PC-3 (cell line): ENCODE measurements at regions not wholly inside any gene's neighbourhood (a gene's known extent, or its start where the extent isn't known, plus 50 kb on each side); places are given as distances from the start of the nearest gene placed in this dataset.

Source experiments
- ATAC-seq: fragments of 200-7000 bp; cut with Tn5 transposase; 2 replicates; pipeline ENCODE4 v1.9.1; 2020; ENCODE audit warnings: mild to moderate bottlenecking, moderate library complexity
- BruUV-seq: library from RNA; stranded (reverse); fragments of 400-500 nt; replicated peaks from 2 replicates; lab custom pipeline; 2021; lab: Mats Ljungman, UMichigan
- CTCF ChIA-PET: fragments of 300-600 bp; sonication (Branson Sonifier 250); formaldehyde crosslinking; loops from one replicate; lab custom pipeline; 2022; ENCODE audit warnings: antibody characterized with exemption; lab: Charles Lee
- POLR2A ChIA-PET: fragments of 300-600 bp; sonication (Branson Sonifier 250); formaldehyde crosslinking; loops from one replicate; lab custom pipeline; 2022; ENCODE audit warnings: antibody characterized with exemption; ENCODE audit not compliant: unreplicated experiment; lab: Charles Lee
- DNase-seq: peaks from one replicate; pipeline ENCODE4 v3.0.0-alpha.2; 2015
- H2AFZ ChIP-seq: fragments of 300-600 bp; sonication (generic); 2 replicates; pipeline ENCODE4 v1.6.0; 2016; ENCODE audit warnings: antibody characterized with exemption, low read length
- H3F3A ChIP-seq: fragments of 300-600 bp; sonication (generic); one replicate; pipeline ENCODE4 v1.6.0; 2017; ENCODE audit warnings: antibody characterized with exemption, low read length, control low read depth, mild to moderate bottlenecking; ENCODE audit not compliant: unreplicated experiment
- H3K27ac ChIP-seq: fragments of 300-600 bp; sonication (generic); 2 replicates; pipeline ENCODE4 v1.5.1; 2016; ENCODE audit warnings: mild to moderate bottlenecking, low read length
- H3K27me3 ChIP-seq: fragments of 300-600 bp; sonication (generic); 2 replicates; pipeline ENCODE4 v1.6.1; 2016; ENCODE audit warnings: low read length, mixed read lengths
- H3K36me3 ChIP-seq: fragments of 300-600 bp; sonication (generic); 2 replicates; pipeline ENCODE4 v1.6.1; 2016; ENCODE audit warnings: low read depth, mixed run types, low read length, mixed read lengths
- H3K4me1 ChIP-seq: fragments of 300-600 bp; sonication (generic); 2 replicates; pipeline ENCODE4 v1.5.1; 2016; ENCODE audit warnings: low read length; ENCODE audit not compliant: insufficient read depth
- H3K4me2 ChIP-seq: fragments of 300-600 bp; sonication (generic); 2 replicates; pipeline ENCODE4 v1.6.0; 2016; ENCODE audit warnings: low read length
- H3K4me3 ChIP-seq: fragments of 300-600 bp; sonication (generic); 2 replicates; pipeline ENCODE4 v1.5.1; 2016; ENCODE audit warnings: mild to moderate bottlenecking, low read length, mixed read lengths
- H3K79me2 ChIP-seq: fragments of 300-600 bp; sonication (generic); 2 replicates; pipeline ENCODE4 v1.6.1; 2017; ENCODE audit warnings: low read length, mixed read lengths
- H3K9ac ChIP-seq: fragments of 300-600 bp; sonication (generic); 2 replicates; pipeline ENCODE4 v1.6.0; 2016; ENCODE audit warnings: mild to moderate bottlenecking, low read length
- H3K9me2 ChIP-seq: fragments of 300-600 bp; sonication (generic); replicated peaks from 2 replicates; pipeline ENCODE4 v1.6.1; 2016; ENCODE audit warnings: mixed run types, low read length, mixed read lengths
- H3K9me3 ChIP-seq: fragments of 300-600 bp; sonication (generic); 2 replicates; pipeline ENCODE4 v1.6.1; 2016; ENCODE audit warnings: low read length, mixed read lengths
- H4K20me1 ChIP-seq: fragments of 300-600 bp; sonication (generic); 2 replicates; pipeline ENCODE4 v1.6.1; 2016; ENCODE audit warnings: low read length, mixed read lengths
- EZH2 ChIP-seq: fragments of 300-600 bp; sonication (generic); IDR thresholded peaks from one replicate; pipeline ENCODE4 v1.6.1; 2017; ENCODE audit warnings: antibody characterized with exemption, mild to moderate bottlenecking, low read length; ENCODE audit not compliant: unreplicated experiment
- EZH2phosphoT487 ChIP-seq: fragments of 300-600 bp; sonication (generic); IDR thresholded peaks from 2 replicates; pipeline ENCODE4 v1.6.1; 2018; ENCODE audit warnings: mild to moderate bottlenecking, antibody characterized with exemption, low read length, borderline replicate concordance
- intact Hi-C: fragments of 100-400 bp; cut with micrococcal nuclease; formaldehyde crosslinking; loops from 2 replicates; pipeline ENCODE4 v1.9.0; 2023
- TF ChIP-seq, protein P1 (sequence below): fragments of 300-600 bp; sonication (generic); conservative IDR thresholded peaks from 2 replicates; pipeline ENCODE4 v1.5.1; 2017; ENCODE audit warnings: antibody characterized with exemption, low read depth, mild to moderate bottlenecking, low read length

DNA sequence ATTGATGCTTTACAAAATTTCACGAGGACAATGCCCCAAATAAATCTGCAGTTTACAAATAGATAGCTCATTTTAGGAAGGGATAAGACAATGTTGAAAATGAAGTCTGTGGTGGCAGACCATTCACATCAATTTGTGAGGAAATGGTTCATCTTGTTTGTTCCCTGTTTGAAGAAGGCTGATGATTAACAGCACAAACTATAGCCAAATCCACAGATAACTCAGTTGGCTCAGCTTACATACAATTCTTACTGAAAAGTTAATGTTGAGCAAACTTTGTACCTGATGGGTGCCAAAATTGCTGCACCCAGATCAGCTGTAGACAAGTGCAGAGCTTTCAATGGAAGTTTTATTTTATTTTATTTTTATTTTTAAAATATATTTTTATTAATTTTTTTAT lies 763.9 kb downstream of the DOK5 start:
- TF ChIP-seq, protein P1, sequence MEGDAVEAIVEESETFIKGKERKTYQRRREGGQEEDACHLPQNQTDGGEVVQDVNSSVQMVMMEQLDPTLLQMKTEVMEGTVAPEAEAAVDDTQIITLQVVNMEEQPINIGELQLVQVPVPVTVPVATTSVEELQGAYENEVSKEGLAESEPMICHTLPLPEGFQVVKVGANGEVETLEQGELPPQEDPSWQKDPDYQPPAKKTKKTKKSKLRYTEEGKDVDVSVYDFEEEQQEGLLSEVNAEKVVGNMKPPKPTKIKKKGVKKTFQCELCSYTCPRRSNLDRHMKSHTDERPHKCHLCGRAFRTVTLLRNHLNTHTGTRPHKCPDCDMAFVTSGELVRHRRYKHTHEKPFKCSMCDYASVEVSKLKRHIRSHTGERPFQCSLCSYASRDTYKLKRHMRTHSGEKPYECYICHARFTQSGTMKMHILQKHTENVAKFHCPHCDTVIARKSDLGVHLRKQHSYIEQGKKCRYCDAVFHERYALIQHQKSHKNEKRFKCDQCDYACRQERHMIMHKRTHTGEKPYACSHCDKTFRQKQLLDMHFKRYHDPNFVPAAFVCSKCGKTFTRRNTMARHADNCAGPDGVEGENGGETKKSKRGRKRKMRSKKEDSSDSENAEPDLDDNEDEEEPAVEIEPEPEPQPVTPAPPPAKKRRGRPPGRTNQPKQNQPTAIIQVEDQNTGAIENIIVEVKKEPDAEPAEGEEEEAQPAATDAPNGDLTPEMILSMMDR: no peak
- no peak for TF ChIP-seq EZH2phosphoT487
- no peak for TF ChIP-seq EZH2
- H3K4me3 ChIP-seq: no peak overlapping the region
- DNase-seq (no peak), ATAC-seq (no peak)
- H3K9me2 ChIP-seq: no peaks in the 10 kb centered on the region
- H4K20me1 ChIP-seq: no peaks in the 10 kb centered on the region
- CTCF ChIA-PET: no interaction called here
- no peaks in the 10 kb centered on the region for H3K27me3 ChIP-seq
- POLR2A ChIA-PET: no interaction called here
- H3K79me2 ChIP-seq: no peaks in the 10 kb centered on the region
- no peak overlapping the region for H2AFZ ChIP-seq
- no TSS peak for BruUV-seq
- H3K4me1 ChIP-seq: no peaks in the 10 kb centered on the region
- no peak overlapping the region for H3K27ac ChIP-seq
- no peak overlapping the region for H3K9ac ChIP-seq
- no peaks in the 10 kb centered on the region for H3F3A ChIP-seq
- intact Hi-C loops: no loop called here
- no peak overlapping the region for H3K4me2 ChIP-seq
- H3K9me3 ChIP-seq: peaks cover 32% of the 10 kb centered on the region
- no peaks in the 10 kb centered on the region for H3K36me3 ChIP-seq

DNA sequence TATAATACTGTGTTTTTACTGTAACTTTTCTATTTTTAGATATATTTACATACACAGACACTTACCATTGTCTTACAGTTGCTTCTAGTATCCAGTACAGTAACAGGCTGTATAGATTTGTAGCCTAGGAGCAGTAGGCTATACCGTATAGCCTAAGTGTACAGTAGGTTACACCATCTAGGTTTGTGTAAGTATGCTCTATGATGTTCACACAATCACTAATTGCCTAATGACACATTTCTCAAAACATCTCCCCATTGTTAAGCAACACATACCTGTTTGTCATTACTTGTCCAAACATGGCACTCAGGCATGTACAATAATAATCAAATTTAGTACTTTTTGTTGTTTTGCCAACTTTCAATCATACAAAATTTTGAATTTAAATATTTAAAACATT lies 757.3 kb downstream of the DOK5 start:
- Histone ChIP-seq H3K27me3 (no peaks in the 10 kb centered on the region), H3K9me3 (peaks cover 24% of the 10 kb centered on the region), H3K79me2 (no peaks in the 10 kb centered on the region), H2AFZ (no peak overlapping the region), H4K20me1 (no peaks in the 10 kb centered on the region), H3F3A (no peaks in the 10 kb centered on the region), H3K36me3 (no peaks in the 10 kb centered on the region), H3K27ac (no peak overlapping the region), H3K9ac (no peak overlapping the region), H3K9me2 (no peaks in the 10 kb centered on the region), H3K4me2 (no peak overlapping the region), H3K4me3 (no peak overlapping the region), H3K4me1 (no peaks in the 10 kb centered on the region)
- ATAC-seq (no peak), DNase-seq (no peak)
- ChIA-PET CTCF (no interaction called here), POLR2A (no interaction called here)
- intact Hi-C loops: no loop called here
- TF ChIP-seq, protein P1: no peak
- TF ChIP-seq EZH2 (no peak), EZH2phosphoT487 (no peak)
- BruUV-seq: no TSS peak

DNA sequence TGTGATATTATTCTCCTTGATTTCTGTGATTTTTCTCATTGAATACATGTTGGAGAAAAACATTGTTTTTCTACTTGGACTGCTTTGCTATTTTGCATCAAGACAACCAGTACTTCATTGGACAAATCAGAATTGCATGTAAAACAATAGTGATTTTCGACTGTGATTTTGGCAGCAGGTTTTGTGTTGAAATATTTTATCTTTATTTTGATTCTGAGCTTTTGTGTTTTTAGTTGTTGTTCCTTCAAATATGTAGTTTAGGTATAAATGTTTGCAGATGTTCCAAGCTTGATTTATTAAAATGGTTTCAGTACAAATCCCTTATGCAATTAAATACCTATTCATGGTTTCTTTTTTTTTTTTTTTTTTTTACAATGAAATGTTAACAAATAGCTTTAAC lies 754.1 kb downstream of the DOK5 start:
- TF ChIP-seq, protein P1: no peak
- TF ChIP-seq EZH2 (no peak), EZH2phosphoT487 (no peak)
- Histone ChIP-seq H3K9me3 (peaks cover 18% of the 10 kb centered on the region), H3K36me3 (no peaks in the 10 kb centered on the region), H3K79me2 (no peaks in the 10 kb centered on the region), H3K4me2 (no peak overlapping the region), H3K27ac (no peak overlapping the region), H3K4me1 (no peaks in the 10 kb centered on the region), H3F3A (no peaks in the 10 kb centered on the region), H4K20me1 (no peaks in the 10 kb centered on the region), H3K27me3 (no peaks in the 10 kb centered on the region), H3K9me2 (no peaks in the 10 kb centered on the region), H2AFZ (no peak overlapping the region), H3K4me3 (no peak overlapping the region), H3K9ac (no peak overlapping the region)
- CTCF ChIA-PET: no interaction called here
- no TSS peak for BruUV-seq
- no peak for DNase-seq
- POLR2A ChIA-PET: no interaction called here
- intact Hi-C loops: no loop called here
- ATAC-seq: no peak
